ENCODE measurements at regions not wholly inside any gene's neighbourhood (a gene's known extent, or its start where the extent isn't known, plus 50 kb on each side); places are given as distances from the start of the nearest gene placed in this dataset.

- no peak for TF ChIP-seq CTCF (IDR thresholded peaks at IDR 0.05; ENCODE audit: extremely low read depth, insufficient read depth, missing control alignments)
- in situ Hi-C loops (cut with MboI; ENCODE audit: low pct_unique_long_range_greater_than_20kb, low sequenced_read_pairs, unreplicated experiment) = no loop called here
- DNase-seq (ENCODE audit: low spot score) = no peak
Measured at GRCh38 chr13:73696271-73696670, 437.9 kb downstream of the KLF12 start.

DNA sequence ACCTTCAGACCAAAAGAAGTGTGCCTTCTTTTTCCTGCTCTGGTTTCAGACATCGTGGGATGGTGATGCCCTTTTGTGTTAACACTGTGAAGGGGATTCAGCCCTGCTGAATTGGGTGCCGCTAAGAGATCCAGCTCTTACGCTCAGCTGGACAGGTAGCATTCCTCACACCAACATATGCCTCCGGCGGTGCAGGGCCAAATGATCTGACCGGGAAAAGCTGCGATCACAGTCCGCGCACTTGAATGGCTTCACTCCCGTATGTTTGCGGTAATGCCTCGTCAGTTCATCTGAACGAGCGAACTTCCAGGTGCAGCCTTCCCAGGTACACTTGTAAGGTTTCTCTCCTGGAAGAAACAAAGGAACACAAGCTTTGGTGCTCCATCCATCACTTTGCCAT, 438.9 kb downstream of the KLF12 start:
- in situ Hi-C loops (cut with MboI; ENCODE audit: low pct_unique_long_range_greater_than_20kb, low sequenced_read_pairs, unreplicated experiment) = no loop called here
- DNase-seq (ENCODE audit: low spot score) = no peak
- TF ChIP-seq CTCF (IDR thresholded peaks at IDR 0.05; ENCODE audit: extremely low read depth, insufficient read depth, missing control alignments) = no peak

DNA sequence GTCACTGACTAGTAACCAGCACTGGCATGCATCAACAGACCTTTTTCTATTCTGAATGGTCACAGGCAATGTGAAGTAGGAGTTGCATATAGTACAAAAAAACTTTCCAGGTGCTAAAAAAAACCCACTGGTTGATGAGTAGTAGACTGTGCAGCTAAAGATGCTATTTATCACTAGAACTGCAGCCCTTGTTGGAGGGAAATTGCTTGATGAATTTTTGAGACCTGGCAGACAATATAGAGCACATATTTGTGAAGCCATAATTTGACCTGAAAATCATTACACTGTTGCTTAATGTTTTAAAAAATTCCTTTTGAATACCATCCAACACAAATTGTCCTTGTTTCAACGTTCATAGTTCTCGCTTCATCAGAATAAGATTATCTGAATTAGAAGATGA, 441.0 kb downstream of the KLF12 start:
- no peak for DNase-seq (ENCODE audit: low spot score)
- TF ChIP-seq CTCF (IDR thresholded peaks at IDR 0.05; ENCODE audit: extremely low read depth, insufficient read depth, missing control alignments) = no peak
- in situ Hi-C loops (cut with MboI; ENCODE audit: low pct_unique_long_range_greater_than_20kb, low sequenced_read_pairs, unreplicated experiment) = no loop called here

DNA sequence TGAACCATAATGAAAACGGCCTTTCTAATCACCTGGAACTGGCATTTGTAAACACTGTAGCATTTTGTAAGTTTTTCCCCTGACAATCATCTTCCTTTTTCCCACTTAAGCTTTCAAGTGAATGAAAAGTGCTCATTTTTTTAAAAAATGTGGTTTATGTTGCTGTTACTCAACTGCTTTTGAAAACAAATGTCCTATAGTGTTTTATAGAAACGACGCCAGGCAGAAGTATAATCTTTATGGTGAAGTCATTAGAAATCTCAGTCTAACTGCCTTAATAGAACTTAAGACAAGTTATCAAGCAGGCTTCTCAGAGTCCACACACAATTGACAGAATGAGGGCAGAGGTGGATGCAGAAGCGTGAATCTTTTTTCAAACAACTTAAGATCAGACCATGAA, 442.3 kb downstream of the KLF12 start:
- in situ Hi-C loops (cut with MboI; ENCODE audit: low pct_unique_long_range_greater_than_20kb, low sequenced_read_pairs, unreplicated experiment) = no loop called here
- no peak for TF ChIP-seq CTCF (IDR thresholded peaks at IDR 0.05; ENCODE audit: extremely low read depth, insufficient read depth, missing control alignments)
- no peak for DNase-seq (ENCODE audit: low spot score)

GRCh38 chr13:73687929-73688328, 446.3 kb downstream of the KLF12 start:
- no peak for TF ChIP-seq CTCF (IDR thresholded peaks at IDR 0.05; ENCODE audit: extremely low read depth, insufficient read depth, missing control alignments)
- no peak for DNase-seq (ENCODE audit: low spot score)
- in situ Hi-C loops (cut with MboI; ENCODE audit: low pct_unique_long_range_greater_than_20kb, low sequenced_read_pairs, unreplicated experiment) = no loop called here

DNA sequence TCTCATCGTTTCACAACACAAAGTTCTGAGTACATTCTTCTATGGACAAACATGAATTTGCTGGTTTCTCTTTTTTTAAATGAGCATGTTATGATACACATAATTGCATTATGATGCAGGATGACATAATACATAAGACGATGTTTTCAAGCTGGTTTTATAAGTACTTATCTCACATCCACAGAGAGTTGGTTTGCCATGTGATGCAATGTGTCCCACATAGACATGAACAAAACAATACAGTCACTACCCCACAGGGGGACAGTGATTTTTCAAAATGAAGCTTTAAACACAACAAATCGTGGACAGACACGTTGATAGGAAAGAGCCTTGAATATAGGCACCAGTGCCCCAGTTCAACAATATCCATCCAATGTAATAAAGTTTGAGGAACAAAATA, 447.1 kb downstream of the KLF12 start:
- in situ Hi-C loops (cut with MboI; ENCODE audit: low pct_unique_long_range_greater_than_20kb, low sequenced_read_pairs, unreplicated experiment) = no loop called here
- TF ChIP-seq CTCF (IDR thresholded peaks at IDR 0.05; ENCODE audit: extremely low read depth, insufficient read depth, missing control alignments) = no peak
- no peak for DNase-seq (ENCODE audit: low spot score)

GRCh38 chr13:73684750-73685149, 449.5 kb downstream of the KLF12 start:
- TF ChIP-seq CTCF (IDR thresholded peaks at IDR 0.05; ENCODE audit: extremely low read depth, insufficient read depth, missing control alignments) = no peak
- no peak for DNase-seq (ENCODE audit: low spot score)
- in situ Hi-C loops (cut with MboI; ENCODE audit: low pct_unique_long_range_greater_than_20kb, low sequenced_read_pairs, unreplicated experiment) = no loop called here
